ENCODE measurements at regions not wholly inside any gene's neighbourhood (a gene's known extent, or its start where the extent isn't known, plus 50 kb on each side); places are given as distances from the start of the nearest gene placed in this dataset.

DNA sequence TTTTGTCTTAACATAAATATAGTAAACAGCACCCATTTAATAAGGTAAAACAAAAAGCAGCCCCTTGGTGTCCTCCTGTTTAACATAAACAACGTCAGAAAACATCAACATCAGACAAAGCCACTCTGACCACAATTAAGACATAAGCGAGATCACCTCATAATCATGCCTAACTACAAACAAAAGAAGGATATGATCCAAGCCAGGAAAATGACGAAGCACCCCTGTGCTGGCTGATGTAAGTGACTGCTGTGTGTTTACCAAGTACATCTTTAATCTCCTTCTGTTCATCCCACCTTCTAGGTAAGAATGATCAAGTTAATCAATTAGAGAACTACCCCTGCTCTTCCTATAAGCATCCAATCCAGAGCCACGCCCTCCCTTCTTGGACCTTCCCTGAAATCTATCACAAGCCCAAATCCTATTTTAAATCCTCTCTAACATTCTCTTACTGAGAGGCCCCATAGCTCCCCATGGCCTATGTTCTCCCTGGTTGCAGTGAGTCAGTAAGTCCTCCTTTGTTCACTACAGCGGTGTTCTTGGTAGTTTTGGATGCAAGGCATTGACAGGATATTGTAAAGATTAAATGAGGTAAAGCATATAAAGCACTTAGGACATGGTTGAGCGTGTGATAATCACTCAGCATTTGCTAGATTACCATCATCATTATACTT, 424.2 kb downstream of the TSN start:
- TF ChIP-seq FOXP2 (optimal IDR thresholded peaks at IDR 0.05; ENCODE audit: borderline replicate concordance, extremely low read depth, extremely low read length, insufficient read depth): no peak
- no peak for TF ChIP-seq POLR2AphosphoS5 (IDR thresholded peaks at IDR 0.05; ENCODE audit: low read depth, low read length)
- TF ChIP-seq REST (IDR thresholded peaks at IDR 0.05; ENCODE audit: insufficient read depth in 1 of 2, low read depth in 2 of 2, low read length in 2 of 2): no peak

All from PFSK-1 (cell line).